SK-N-SH treated with all-trans-retinoic acid at 6 μM for 48 hours (cell line): ENCODE measurements at regions not wholly inside any gene's neighbourhood (a gene's known extent, or its start where the extent isn't known, plus 50 kb on each side); places are given as distances from the start of the nearest gene placed in this dataset.

Source experiments
- ATAC-seq: fragments of 200-7000 bp; cut with Tn5 transposase; 3 replicates; pipeline ENCODE4 v1.9.1; 2020; ENCODE audit warnings: mild to moderate bottlenecking, moderate library complexity
- ARNTL ChIP-seq: fragments of 450-650 bp; formaldehyde crosslinking; IDR thresholded peaks from 2 replicates; pipeline ENCODE4 v1.5.0; 2020; ENCODE audit warnings: low read depth, mild to moderate bottlenecking, moderate library complexity, borderline replicate concordance
- CREB5 ChIP-seq: fragments of 250-450 bp; sonication (Bioruptor Pico); IDR thresholded peaks from 2 replicates; pipeline ENCODE4 v1.5.1; 2020; ENCODE audit warnings: low read depth, mild to moderate bottlenecking, moderate library complexity
- CSDC2 ChIP-seq: fragments of 250-450 bp; sonication (Bioruptor Pico); IDR thresholded peaks from 2 replicates; pipeline ENCODE4 v1.5.0; 2020; ENCODE audit warnings: mild to moderate bottlenecking, moderate library complexity
- CSRNP3 ChIP-seq: fragments of 250-450 bp; sonication (Bioruptor Pico); IDR thresholded peaks from 2 replicates; pipeline ENCODE4 v1.5.1; 2021; ENCODE audit warnings: mild to moderate bottlenecking, moderate library complexity
- GLIS3 ChIP-seq: fragments of 250-450 bp; sonication (Bioruptor Pico); IDR thresholded peaks from 2 replicates; pipeline ENCODE4 v1.5.0; 2020; ENCODE audit warnings: mild to moderate bottlenecking, moderate library complexity
- PATZ1 ChIP-seq: fragments of 250-450 bp; sonication (Bioruptor Pico); IDR thresholded peaks from 2 replicates; pipeline ENCODE4 v1.8.0; 2020; ENCODE audit warnings: mild to moderate bottlenecking, moderate library complexity, borderline replicate concordance
- POU6F1 ChIP-seq: fragments of 250-450 bp; sonication (Bioruptor Pico); IDR thresholded peaks from 2 replicates; pipeline ENCODE4 v1.8.0; 2021; ENCODE audit warnings: low read depth, mild to moderate bottlenecking, moderate library complexity, borderline replicate concordance
- PPARA ChIP-seq: fragments of 250-450 bp; sonication (Bioruptor Pico); IDR thresholded peaks from 2 replicates; pipeline ENCODE4 v1.5.0; 2020; ENCODE audit warnings: mild to moderate bottlenecking, borderline replicate concordance
- RARB ChIP-seq: fragments of 250-450 bp; sonication (Bioruptor Pico); IDR thresholded peaks from 2 replicates; pipeline ENCODE4 v1.8.0; 2021; ENCODE audit warnings: mild to moderate bottlenecking, moderate library complexity
- TOX ChIP-seq: fragments of 250-450 bp; sonication (Bioruptor Pico); IDR thresholded peaks from 2 replicates; pipeline ENCODE4 v1.8.0; 2021; ENCODE audit warnings: mild to moderate bottlenecking, moderate library complexity, borderline replicate concordance
- TSHZ2 ChIP-seq: fragments of 250-450 bp; sonication (Bioruptor Pico); IDR thresholded peaks from 2 replicates; pipeline ENCODE4 v1.5.0; 2020; ENCODE audit warnings: mild to moderate bottlenecking, moderate library complexity
- ZC3H10 ChIP-seq: fragments of 250-450 bp; sonication (Bioruptor Pico); IDR thresholded peaks from 2 replicates; pipeline ENCODE4 v1.5.1; 2021; ENCODE audit warnings: mild to moderate bottlenecking, moderate library complexity
- ZFP3 ChIP-seq: fragments of 250-450 bp; sonication (Bioruptor Pico); IDR thresholded peaks from 2 replicates; pipeline ENCODE4 v1.5.0; 2020; ENCODE audit warnings: mild to moderate bottlenecking, moderate library complexity
- ZFP30 ChIP-seq: fragments of 450-650 bp; formaldehyde crosslinking; IDR thresholded peaks from 2 replicates; pipeline ENCODE4 v1.5.0; 2022; ENCODE audit warnings: mild to moderate bottlenecking, moderate library complexity
- ZNF565 ChIP-seq: fragments of 450-650 bp; formaldehyde crosslinking; conservative IDR thresholded peaks from 2 replicates; pipeline ENCODE4 v1.5.0; 2020; ENCODE audit warnings: low read depth, mild to moderate bottlenecking, moderate library complexity
- ZNF70 ChIP-seq: fragments of 450-650 bp; formaldehyde crosslinking; IDR thresholded peaks from 2 replicates; pipeline ENCODE4 v1.5.0; 2020; ENCODE audit warnings: mild to moderate bottlenecking, moderate library complexity
- ZNF8 ChIP-seq: fragments of 450-650 bp; formaldehyde crosslinking; IDR thresholded peaks from 2 replicates; pipeline ENCODE4 v1.5.0; 2020; ENCODE audit warnings: mild to moderate bottlenecking, moderate library complexity

GRCh38 chr16:16907089-16907488, 528.1 kb downstream of the NPIPA7 start:
- no peak for ATAC-seq
- TF ChIP-seq CREB5 (no peak), TOX (CRISPR knock-in tag) (no peak), ZNF8 (no peak), ZNF70 (CRISPR knock-in tag) (no peak), PATZ1 (CRISPR knock-in tag) (no peak), CSRNP3 (CRISPR knock-in tag) (no peak), ZC3H10 (no peak), TSHZ2 (CRISPR knock-in tag) (no peak), ZNF565 (no peak), ZFP30 (CRISPR knock-in tag) (no peak), PPARA (no peak), CSDC2 (CRISPR knock-in tag) (no peak), ZFP3 (no peak)
- TF ChIP-seq, all 23 proteins: peak for 0

GRCh38 chr16:16908077-16908476, 529.1 kb downstream of the NPIPA7 start:
- no peak for ATAC-seq
- TF ChIP-seq GLIS3 (no peak), ZFP30 (CRISPR knock-in tag) (no peak), ARNTL (no peak), CREB5 (no peak), TSHZ2 (CRISPR knock-in tag) (no peak), ZFP3 (no peak), PATZ1 (CRISPR knock-in tag) (no peak), RARB (CRISPR knock-in tag) (no peak)

GRCh38 chr16:16909126-16909525, 530.2 kb downstream of the NPIPA7 start:
- TF ChIP-seq POU6F1 (CRISPR knock-in tag) (no peak), RARB (CRISPR knock-in tag) (no peak), ARNTL (no peak), CSDC2 (CRISPR knock-in tag) (no peak), ZC3H10 (no peak), CREB5 (no peak), ZNF8 (no peak)
- ATAC-seq: no peak
